ENCODE measurements at regions not wholly inside any gene's neighbourhood (a gene's known extent, or its start where the extent isn't known, plus 50 kb on each side); places are given as distances from the start of the nearest gene placed in this dataset.

- Mint-ChIP-seq H3K27ac (ENCODE audit: unreplicated experiment) (no peak overlapping the region), H3K4me1 (ENCODE audit: unreplicated experiment) (no peaks in the 10 kb centered on the region)
- TF ChIP-seq CTCF (IDR thresholded peaks at IDR 0.05) = no peak
These were observed 698.4 kb upstream of the ID2 start for GRCh38 chr2:7983451-7983850.

GRCh38 chr2:7983912-7984311 lies 697.9 kb upstream of the ID2 start:
- no peaks in the 10 kb centered on the region for H3K4me1 Mint-ChIP-seq (ENCODE audit: unreplicated experiment)
- no peaks in the 10 kb centered on the region for H3K27me3 Mint-ChIP-seq (ENCODE audit: unreplicated experiment)
- DNase-seq (ENCODE audit: extremely low spot score, unreplicated experiment) = no peak
- H3K4me3 Mint-ChIP-seq (ENCODE audit: unreplicated experiment) = no peak overlapping the region
- no peak overlapping the region for H3K27ac Mint-ChIP-seq (ENCODE audit: unreplicated experiment)
- no peak for TF ChIP-seq CTCF (IDR thresholded peaks at IDR 0.05)
- H3K9me3 Mint-ChIP-seq (ENCODE audit: unreplicated experiment) = peaks cover 17% of the 10 kb centered on the region
- no peaks in the 10 kb centered on the region for H3K36me3 Mint-ChIP-seq (ENCODE audit: unreplicated experiment)

More at GRCh38 chr2:7983451-7983850, 698.4 kb upstream of the ID2 start:
- Mint-ChIP-seq H3K4me3 (ENCODE audit: unreplicated experiment) (no peak overlapping the region), H3K9me3 (ENCODE audit: unreplicated experiment) (peaks cover 17% of the 10 kb centered on the region), H3K36me3 (ENCODE audit: unreplicated experiment) (no peaks in the 10 kb centered on the region), H3K27me3 (ENCODE audit: unreplicated experiment) (no peaks in the 10 kb centered on the region)
- no peak for DNase-seq (ENCODE audit: extremely low spot score, unreplicated experiment)

- H3K4me1 Mint-ChIP-seq (ENCODE audit: unreplicated experiment) = no peaks in the 10 kb centered on the region
- H3K27me3 Mint-ChIP-seq (ENCODE audit: unreplicated experiment) = no peaks in the 10 kb centered on the region
- no peak overlapping the region for H3K27ac Mint-ChIP-seq (ENCODE audit: unreplicated experiment)
- H3K4me3 Mint-ChIP-seq (ENCODE audit: unreplicated experiment) = no peak overlapping the region
- DNase-seq (ENCODE audit: extremely low spot score, unreplicated experiment) = no peak
- peaks cover 17% of the 10 kb centered on the region for H3K9me3 Mint-ChIP-seq (ENCODE audit: unreplicated experiment)
- no peaks in the 10 kb centered on the region for H3K36me3 Mint-ChIP-seq (ENCODE audit: unreplicated experiment)
- no peak for TF ChIP-seq CTCF (IDR thresholded peaks at IDR 0.05)
These were observed 697.0 kb upstream of the ID2 start for GRCh38 chr2:7984693-7985353.

GRCh38 chr2:7986431-7986830 lies 695.4 kb upstream of the ID2 start:
- Mint-ChIP-seq H3K4me3 (ENCODE audit: unreplicated experiment) (no peak overlapping the region), H3K36me3 (ENCODE audit: unreplicated experiment) (no peaks in the 10 kb centered on the region), H3K4me1 (ENCODE audit: unreplicated experiment) (no peaks in the 10 kb centered on the region), H3K9me3 (ENCODE audit: unreplicated experiment) (peaks cover 17% of the 10 kb centered on the region), H3K27me3 (ENCODE audit: unreplicated experiment) (no peaks in the 10 kb centered on the region), H3K27ac (ENCODE audit: unreplicated experiment) (no peak overlapping the region)
- no peak for TF ChIP-seq CTCF (IDR thresholded peaks at IDR 0.05)
- no peak for DNase-seq (ENCODE audit: extremely low spot score, unreplicated experiment)

GRCh38 chr2:7987992-7988391 lies 693.9 kb upstream of the ID2 start:
- no peaks in the 10 kb centered on the region for H3K4me1 Mint-ChIP-seq (ENCODE audit: unreplicated experiment)
- H3K9me3 Mint-ChIP-seq (ENCODE audit: unreplicated experiment) = peaks cover 3% of the 10 kb centered on the region
- H3K36me3 Mint-ChIP-seq (ENCODE audit: unreplicated experiment) = no peaks in the 10 kb centered on the region
- H3K27me3 Mint-ChIP-seq (ENCODE audit: unreplicated experiment) = peaks cover 10% of the 10 kb centered on the region
- no peak overlapping the region for H3K27ac Mint-ChIP-seq (ENCODE audit: unreplicated experiment)
- TF ChIP-seq CTCF (IDR thresholded peaks at IDR 0.05) = no peak
- H3K4me3 Mint-ChIP-seq (ENCODE audit: unreplicated experiment) = no peak overlapping the region
- DNase-seq (ENCODE audit: extremely low spot score, unreplicated experiment) = no peak
